Endothelial cell of umbilical vein (primary cell): ENCODE measurements at regions not wholly inside any gene's neighbourhood (a gene's known extent, or its start where the extent isn't known, plus 50 kb on each side); places are given as distances from the start of the nearest gene placed in this dataset.

ENCODE experiments used
- EZH2 ChIP-seq: IDR thresholded peaks from 2 replicates; pipeline ENCODE4 v1.6.1; 2012; ENCODE audit warnings: borderline replicate concordance, low read depth, mild to moderate bottlenecking, moderate library complexity, low read length, inconsistent platforms; ENCODE audit not compliant: severe bottlenecking
- MYC ChIP-seq: IDR thresholded peaks from one replicate; pipeline ENCODE4 v1.6.1; 2011; ENCODE audit warnings: mild to moderate bottlenecking, low read depth, low read length
- POLR2AphosphoS5 ChIP-seq: IDR thresholded peaks from 2 replicates; pipeline ENCODE4 v1.6.1; 2012; ENCODE audit warnings: low read depth, mild to moderate bottlenecking, control low read depth, low read length, moderate library complexity; ENCODE audit not compliant: insufficient read depth
- TF ChIP-seq, protein P1 (sequence below), 2 donors: IDR thresholded peaks; 1 replicate in 1 of 2; 2 replicates in 1 of 2; pipeline ENCODE4 v1.5.1; 2011; ENCODE audit warnings: low read length in 2 of 2, mild to moderate bottlenecking in 2 of 2, moderate library complexity in 2 of 2, control low read depth in 1 of 2, inconsistent platforms in 1 of 2, low read depth in 1 of 2; ENCODE audit not compliant: insufficient read depth in 1 of 2; ENCODE audit errors: extremely low read depth in 1 of 2
- TF ChIP-seq, protein P2 (sequence below): IDR thresholded peaks from 2 replicates; pipeline ENCODE4 v1.6.1; 2011; ENCODE audit not compliant: insufficient read depth, insufficient read length

DNA sequence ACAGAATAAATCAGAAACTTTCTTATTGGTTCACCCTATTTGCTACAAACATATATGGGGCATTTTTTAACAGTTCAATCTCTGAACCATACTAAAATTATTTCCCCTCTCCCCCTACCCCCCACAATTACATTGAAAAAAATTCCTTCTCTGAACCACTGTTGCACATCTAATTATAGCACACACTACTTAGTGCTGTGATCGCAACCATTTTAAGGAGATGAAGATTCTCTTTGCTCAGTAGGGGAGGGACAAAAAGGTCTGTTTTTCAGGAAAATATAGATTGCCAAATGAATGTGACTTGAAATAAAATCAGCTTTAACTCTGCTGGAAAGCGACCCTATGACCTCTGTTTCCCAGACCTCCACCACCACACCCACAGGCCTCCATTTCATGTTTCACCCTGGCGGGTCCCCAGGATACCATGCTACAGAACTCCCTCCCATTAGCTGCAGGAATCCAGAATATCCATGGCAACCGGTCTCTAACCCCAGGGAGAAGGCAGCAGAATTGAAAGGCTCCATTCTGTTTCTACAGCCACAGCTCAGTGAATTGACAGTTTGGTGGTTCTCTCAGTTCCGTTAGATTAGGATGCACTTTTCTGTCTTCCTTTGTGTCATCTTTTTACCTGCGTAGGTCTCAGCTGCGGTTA, 286.3 kb downstream of the TBC1D4 start:
- TF ChIP-seq, protein P1, sequence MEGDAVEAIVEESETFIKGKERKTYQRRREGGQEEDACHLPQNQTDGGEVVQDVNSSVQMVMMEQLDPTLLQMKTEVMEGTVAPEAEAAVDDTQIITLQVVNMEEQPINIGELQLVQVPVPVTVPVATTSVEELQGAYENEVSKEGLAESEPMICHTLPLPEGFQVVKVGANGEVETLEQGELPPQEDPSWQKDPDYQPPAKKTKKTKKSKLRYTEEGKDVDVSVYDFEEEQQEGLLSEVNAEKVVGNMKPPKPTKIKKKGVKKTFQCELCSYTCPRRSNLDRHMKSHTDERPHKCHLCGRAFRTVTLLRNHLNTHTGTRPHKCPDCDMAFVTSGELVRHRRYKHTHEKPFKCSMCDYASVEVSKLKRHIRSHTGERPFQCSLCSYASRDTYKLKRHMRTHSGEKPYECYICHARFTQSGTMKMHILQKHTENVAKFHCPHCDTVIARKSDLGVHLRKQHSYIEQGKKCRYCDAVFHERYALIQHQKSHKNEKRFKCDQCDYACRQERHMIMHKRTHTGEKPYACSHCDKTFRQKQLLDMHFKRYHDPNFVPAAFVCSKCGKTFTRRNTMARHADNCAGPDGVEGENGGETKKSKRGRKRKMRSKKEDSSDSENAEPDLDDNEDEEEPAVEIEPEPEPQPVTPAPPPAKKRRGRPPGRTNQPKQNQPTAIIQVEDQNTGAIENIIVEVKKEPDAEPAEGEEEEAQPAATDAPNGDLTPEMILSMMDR (IDR thresholded peaks at IDR 0.05; ENCODE audit: extremely low read depth in 1 of 2, insufficient read depth in 1 of 2, low read depth in 1 of 2, low read length in 2 of 2), result no peak
- TF ChIP-seq EZH2 (no peak), MYC (no peak), POLR2AphosphoS5 (no peak)
- TF ChIP-seq, protein P2, sequence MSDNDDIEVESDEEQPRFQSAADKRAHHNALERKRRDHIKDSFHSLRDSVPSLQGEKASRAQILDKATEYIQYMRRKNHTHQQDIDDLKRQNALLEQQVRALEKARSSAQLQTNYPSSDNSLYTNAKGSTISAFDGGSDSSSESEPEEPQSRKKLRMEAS, result no peak
